LHCN-M2 (cell line): ENCODE measurements at regions not wholly inside any gene's neighbourhood (a gene's known extent, or its start where the extent isn't known, plus 50 kb on each side); places are given as distances from the start of the nearest gene placed in this dataset.

Experiments used
- DNase-seq: peaks from one replicate; pipeline ENCODE4 v3.0.0-alpha.2; 2012; ENCODE audit warnings: low read depth

DNA sequence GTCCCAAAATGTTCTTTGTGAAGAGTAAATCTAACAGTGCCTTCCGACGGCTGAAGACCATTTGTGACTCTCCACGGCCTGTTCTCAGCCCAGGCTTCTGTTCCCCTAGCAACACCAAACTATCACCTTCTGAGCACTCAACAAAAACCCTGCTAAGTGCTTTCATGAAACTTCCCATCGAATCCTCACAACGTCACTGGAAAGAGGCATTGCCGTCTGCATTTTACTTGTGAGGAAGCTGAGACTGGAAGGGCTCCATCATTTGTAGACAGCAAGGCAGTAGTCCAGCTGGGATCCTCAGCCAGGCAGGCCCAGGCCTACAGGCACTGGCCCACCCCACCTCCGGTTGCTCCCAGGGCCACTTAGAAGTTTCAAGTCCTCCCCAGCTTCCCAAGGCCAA is 97.8 kb upstream of the POU3F3 start:
- no peak for DNase-seq

- no peak for DNase-seq
Measured at GRCh38 chr2:104757056-104757455, 96.9 kb upstream of the POU3F3 start.

DNA sequence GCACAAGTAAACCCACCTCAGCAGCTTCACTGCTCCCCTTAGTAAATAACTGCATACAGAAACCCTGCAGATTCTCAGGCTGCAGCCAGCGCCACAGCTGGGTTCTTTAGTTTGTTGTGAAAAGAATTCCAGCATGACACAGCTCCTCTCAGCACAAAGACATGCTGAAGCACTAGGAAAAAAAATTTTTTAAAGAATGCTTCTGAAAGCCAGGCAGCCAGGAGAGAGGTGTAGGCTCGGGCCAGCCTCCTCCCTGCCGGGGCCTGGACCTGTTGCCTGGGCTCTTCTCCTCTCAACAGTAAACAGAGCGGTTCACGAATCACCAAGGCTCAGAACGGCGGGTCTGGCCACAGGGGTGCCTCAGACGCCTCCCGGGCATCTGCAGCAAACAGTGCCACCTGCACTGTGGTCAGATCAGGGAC is 95.7 kb upstream of the POU3F3 start:
- no peak for DNase-seq

- no peak for DNase-seq
Measured at GRCh38 chr2:104762031-104762430, 91.9 kb upstream of the POU3F3 start.

GRCh38 chr2:104766683-104767082 is 87.2 kb upstream of the POU3F3 start:
- DNase-seq: peak; percentile 72

- peak; percentile 36 for DNase-seq
Measured at GRCh38 chr2:104768694-104769093, 85.2 kb upstream of the POU3F3 start.

- DNase-seq: peak; percentile 86
Measured at GRCh38 chr2:104769096-104769495, 84.8 kb upstream of the POU3F3 start.

DNA sequence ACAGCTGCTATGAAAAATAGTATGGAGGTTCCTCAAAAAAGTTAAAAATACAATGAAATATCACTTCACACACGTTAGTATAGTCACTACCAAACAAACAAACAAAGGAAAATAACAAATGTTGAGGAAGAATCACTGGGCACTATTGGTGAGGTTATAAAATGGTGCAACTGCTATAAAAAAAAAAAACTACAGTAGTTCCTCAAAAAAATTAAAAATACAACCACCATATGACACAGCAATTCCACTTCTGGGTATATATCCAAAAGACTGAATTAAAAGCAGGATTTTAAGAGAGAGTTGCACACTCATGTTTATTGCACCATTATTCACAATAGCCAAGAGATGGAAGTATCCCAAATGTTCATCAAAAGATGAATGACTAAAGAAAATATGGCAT is 80.9 kb upstream of the POU3F3 start:
- no peak for DNase-seq

GRCh38 chr2:104774631-104775030 is 79.3 kb upstream of the POU3F3 start:
- DNase-seq: peak; percentile 80

- DNase-seq: no peak
Measured at GRCh38 chr2:104777721-104778120, 76.2 kb upstream of the POU3F3 start.

DNA sequence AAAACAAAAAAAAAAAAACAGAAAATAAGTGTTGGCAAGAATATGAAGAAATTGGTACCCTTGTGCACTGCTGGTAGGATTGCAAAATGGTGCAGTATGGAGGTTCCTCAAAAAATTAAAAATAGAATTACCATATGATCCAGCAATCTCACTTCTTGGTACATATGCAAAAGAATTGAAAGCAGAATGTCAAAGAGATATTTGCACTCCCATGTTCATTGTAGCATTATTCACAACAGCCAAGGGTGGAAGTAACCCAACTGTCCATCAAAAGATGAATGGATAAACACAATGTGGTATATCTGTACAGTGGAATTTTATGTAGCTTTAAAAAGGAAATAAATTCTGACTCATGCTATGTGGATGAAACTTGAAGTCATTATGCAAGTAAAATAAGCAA is 72.8 kb upstream of the POU3F3 start:
- no peak for DNase-seq

DNA sequence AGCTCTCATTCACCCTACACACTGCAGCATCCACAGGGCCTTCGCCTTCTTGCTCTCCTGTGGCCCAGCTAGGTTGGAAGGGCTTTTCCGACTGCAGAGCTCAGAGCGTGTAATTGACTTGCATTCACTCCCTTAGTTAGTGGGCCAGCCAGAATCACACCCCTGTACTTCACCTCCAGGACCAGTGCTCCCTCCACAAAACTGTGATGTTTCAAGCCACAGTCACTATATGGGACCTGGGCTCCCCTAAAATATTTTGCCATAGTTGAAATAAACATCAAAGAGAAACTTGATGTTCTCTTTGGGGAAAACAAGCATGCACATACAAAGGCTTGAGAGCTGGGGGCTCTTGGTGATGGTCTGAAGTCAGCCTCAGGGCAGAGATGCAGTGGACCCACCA is 69.7 kb upstream of the POU3F3 start:
- no peak for DNase-seq

DNA sequence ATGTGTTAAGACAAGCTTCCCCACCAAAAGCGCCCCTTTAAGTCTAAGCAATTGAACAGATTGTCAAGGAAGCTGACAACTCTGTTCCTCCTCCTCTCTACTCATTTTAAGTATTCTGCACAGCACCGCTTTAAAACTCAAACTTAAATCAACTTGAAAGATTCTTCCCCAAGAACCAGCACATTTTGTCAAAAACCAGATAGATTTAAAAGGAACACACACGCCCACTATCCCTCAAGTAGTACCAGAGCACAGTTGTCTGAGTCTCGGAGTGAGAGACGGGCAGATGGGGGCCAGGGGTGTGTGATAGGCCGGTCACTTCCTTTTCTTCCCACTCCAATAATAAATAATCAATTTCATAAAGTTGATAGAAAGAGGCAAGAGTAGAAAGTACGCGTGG is 67.7 kb upstream of the POU3F3 start:
- no peak for DNase-seq

DNA sequence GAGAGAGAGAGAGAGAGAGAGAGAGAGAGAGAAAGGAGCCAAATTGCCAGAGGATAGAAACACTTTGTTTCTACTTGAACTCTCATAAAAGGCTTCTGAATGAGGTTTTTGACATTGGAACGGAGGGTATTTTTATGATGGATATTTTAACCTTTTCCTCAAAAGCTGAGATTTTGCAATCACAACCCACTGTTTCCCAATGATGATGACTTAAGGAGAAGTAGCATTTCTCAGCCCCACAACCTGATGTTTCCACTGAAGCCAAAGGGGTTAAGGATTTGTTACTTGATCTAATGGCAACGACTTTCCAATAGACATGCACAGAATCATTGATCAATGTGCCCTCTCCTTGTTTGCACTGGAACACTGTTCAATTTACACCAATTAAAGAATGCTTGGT is 67.1 kb upstream of the POU3F3 start:
- DNase-seq: no peak

DNA sequence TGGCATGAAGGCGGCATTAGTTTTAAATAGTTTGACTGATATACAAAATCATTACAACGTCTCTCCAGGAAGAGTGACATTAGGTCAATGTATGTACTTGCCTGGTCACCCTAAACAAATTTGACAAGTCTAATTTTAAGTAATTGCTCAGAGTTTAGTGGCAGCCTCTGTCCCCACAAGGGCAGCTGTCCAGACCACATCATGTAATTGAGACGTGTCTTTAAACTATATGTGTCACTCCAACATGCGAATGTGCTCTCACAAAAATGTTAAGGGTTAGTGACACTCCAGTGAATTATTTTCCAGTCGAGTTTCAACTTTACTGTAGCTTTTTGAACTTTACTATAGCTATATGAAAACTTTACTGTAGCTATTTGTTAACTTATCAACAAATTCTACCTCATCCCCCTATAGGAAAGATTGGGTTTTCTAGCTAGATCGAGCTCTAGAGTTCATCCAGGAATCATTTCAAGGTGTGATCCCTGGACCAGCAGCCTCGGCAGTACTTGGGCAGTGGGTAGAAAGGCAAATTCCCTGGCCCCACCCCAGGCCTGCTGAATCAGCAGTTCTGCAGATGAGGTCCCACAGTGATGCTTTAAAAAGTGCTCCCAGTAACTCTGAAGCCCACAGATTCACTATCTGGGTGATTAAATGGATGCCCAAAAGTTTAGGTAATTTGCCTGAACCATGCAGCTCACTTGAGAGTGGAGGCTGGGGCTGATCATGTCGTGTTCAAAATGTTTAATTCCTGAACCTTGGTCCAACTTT is 66.4 kb upstream of the POU3F3 start:
- DNase-seq: peak; percentile 15

- no peak for DNase-seq
Measured at GRCh38 chr2:104788742-104789455, 65.0 kb upstream of the POU3F3 start.

- DNase-seq: no peak
Measured at GRCh38 chr2:104790100-104790811, 63.7 kb upstream of the POU3F3 start.

- no peak for DNase-seq
Measured at GRCh38 chr2:104790901-104791495, 62.9 kb upstream of the POU3F3 start.

GRCh38 chr2:104793966-104794365 is 59.9 kb upstream of the POU3F3 start:
- DNase-seq: peak; percentile 19

DNA sequence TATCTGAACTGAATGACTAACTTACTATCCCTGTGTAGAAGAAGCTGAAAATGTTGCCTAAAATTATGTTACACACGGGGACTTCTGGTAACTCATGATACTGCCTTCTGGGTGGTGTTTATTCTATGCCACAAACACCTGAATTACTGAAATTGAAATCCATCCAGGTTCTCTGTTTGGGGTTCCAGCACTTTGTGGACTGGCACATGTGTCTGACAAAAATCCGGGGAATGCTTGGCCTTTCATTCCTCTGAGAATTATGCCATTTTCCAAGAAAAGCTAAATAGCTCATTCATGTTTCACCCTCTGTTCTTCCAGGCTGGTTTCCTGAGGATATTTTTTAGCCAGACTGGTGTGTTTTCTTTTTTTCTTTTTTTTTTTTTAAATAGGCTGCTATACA is 59.5 kb upstream of the POU3F3 start:
- peak; percentile 2 for DNase-seq
